ENCODE measurements at regions not wholly inside any gene's neighbourhood (a gene's known extent, or its start where the extent isn't known, plus 50 kb on each side); places are given as distances from the start of the nearest gene placed in this dataset.
"Not testable (repeated sequence)": the region's sequence is repeated elsewhere in the genome, so short reads cannot be mapped to it uniquely, and the experiment has no call there.

- H3K27me3 ChIP-seq (ENCODE audit: control insufficient read depth, extremely low read depth, insufficient read depth, low read length); H3K27ac ChIP-seq (ENCODE audit: control insufficient read depth, insufficient read depth, low read length); H3K9me1 ChIP-seq (ENCODE audit: control insufficient read depth, extremely low read depth, insufficient read depth, low read length); H3K79me2 ChIP-seq (ENCODE audit: control insufficient read depth, insufficient read depth, low read length); H3K9ac ChIP-seq (ENCODE audit: control insufficient read depth, extremely low read depth, insufficient read depth, low read length); H3K4me3 ChIP-seq (ENCODE audit: control insufficient read depth in 2 of 3, extremely low read depth in 1 of 3, insufficient read depth in 2 of 3, low read depth in 1 of 3, low read length in 3 of 3); DNase-seq (ENCODE audit: low read depth, low spot score); FAIRE-seq; H4K20me1 ChIP-seq (ENCODE audit: control insufficient read depth, extremely low read depth, insufficient read depth, low read length); H2AFZ ChIP-seq (ENCODE audit: control insufficient read depth, low read length); H3K4me2 ChIP-seq (ENCODE audit: control insufficient read depth, extremely low read depth, insufficient read depth, low read depth, low read length); dilution Hi-C loops (cut with MboI; ENCODE audit: extremely low pct_ligation_motif_present, low sequenced_read_pairs); H3K4me1 ChIP-seq (ENCODE audit: control insufficient read depth, extremely low read depth, insufficient read depth, low read length); H3K9me3 ChIP-seq (ENCODE audit: control insufficient read depth, low read depth, low read length); H3K36me3 ChIP-seq (ENCODE audit: control insufficient read depth in 2 of 2, extremely low read depth in 1 of 2, insufficient read depth in 2 of 2, low read length in 2 of 2): not testable (repeated sequence)
These were observed 206.9 kb upstream of the IRF2BP2 start for GRCh38 chr1:234816864-234817263.

- H3K9ac ChIP-seq (ENCODE audit: control insufficient read depth, extremely low read depth, insufficient read depth, low read length); DNase-seq (ENCODE audit: low read depth, low spot score); H4K20me1 ChIP-seq (ENCODE audit: control insufficient read depth, extremely low read depth, insufficient read depth, low read length); H3K36me3 ChIP-seq (ENCODE audit: control insufficient read depth in 2 of 2, extremely low read depth in 1 of 2, insufficient read depth in 2 of 2, low read length in 2 of 2); dilution Hi-C loops (cut with MboI; ENCODE audit: extremely low pct_ligation_motif_present, low sequenced_read_pairs); H3K9me3 ChIP-seq (ENCODE audit: control insufficient read depth, low read depth, low read length); H3K79me2 ChIP-seq (ENCODE audit: control insufficient read depth, insufficient read depth, low read length); H2AFZ ChIP-seq (ENCODE audit: control insufficient read depth, low read length); H3K4me3 ChIP-seq (ENCODE audit: control insufficient read depth in 2 of 3, extremely low read depth in 1 of 3, insufficient read depth in 2 of 3, low read depth in 1 of 3, low read length in 3 of 3); H3K27me3 ChIP-seq (ENCODE audit: control insufficient read depth, extremely low read depth, insufficient read depth, low read length); FAIRE-seq; H3K27ac ChIP-seq (ENCODE audit: control insufficient read depth, insufficient read depth, low read length); H3K4me2 ChIP-seq (ENCODE audit: control insufficient read depth, extremely low read depth, insufficient read depth, low read depth, low read length); H3K9me1 ChIP-seq (ENCODE audit: control insufficient read depth, extremely low read depth, insufficient read depth, low read length); H3K4me1 ChIP-seq (ENCODE audit: control insufficient read depth, extremely low read depth, insufficient read depth, low read length): not testable (repeated sequence)
These were observed 206.3 kb upstream of the IRF2BP2 start for GRCh38 chr1:234816186-234816851.

- H3K27me3 ChIP-seq (ENCODE audit: control insufficient read depth, extremely low read depth, insufficient read depth, low read length); H3K79me2 ChIP-seq (ENCODE audit: control insufficient read depth, insufficient read depth, low read length); DNase-seq (ENCODE audit: low read depth, low spot score); H3K4me3 ChIP-seq (ENCODE audit: control insufficient read depth in 2 of 3, extremely low read depth in 1 of 3, insufficient read depth in 2 of 3, low read depth in 1 of 3, low read length in 3 of 3); H4K20me1 ChIP-seq (ENCODE audit: control insufficient read depth, extremely low read depth, insufficient read depth, low read length); H3K4me2 ChIP-seq (ENCODE audit: control insufficient read depth, extremely low read depth, insufficient read depth, low read depth, low read length); dilution Hi-C loops (cut with MboI; ENCODE audit: extremely low pct_ligation_motif_present, low sequenced_read_pairs); H3K4me1 ChIP-seq (ENCODE audit: control insufficient read depth, extremely low read depth, insufficient read depth, low read length); H3K36me3 ChIP-seq (ENCODE audit: control insufficient read depth in 2 of 2, extremely low read depth in 1 of 2, insufficient read depth in 2 of 2, low read length in 2 of 2); H2AFZ ChIP-seq (ENCODE audit: control insufficient read depth, low read length); FAIRE-seq; H3K9me3 ChIP-seq (ENCODE audit: control insufficient read depth, low read depth, low read length); H3K9me1 ChIP-seq (ENCODE audit: control insufficient read depth, extremely low read depth, insufficient read depth, low read length); H3K9ac ChIP-seq (ENCODE audit: control insufficient read depth, extremely low read depth, insufficient read depth, low read length); H3K27ac ChIP-seq (ENCODE audit: control insufficient read depth, insufficient read depth, low read length): not testable (repeated sequence)
These were observed 205.4 kb upstream of the IRF2BP2 start for GRCh38 chr1:234815295-234815815.

- FAIRE-seq; H4K20me1 ChIP-seq (ENCODE audit: control insufficient read depth, extremely low read depth, insufficient read depth, low read length); H3K36me3 ChIP-seq (ENCODE audit: control insufficient read depth in 2 of 2, extremely low read depth in 1 of 2, insufficient read depth in 2 of 2, low read length in 2 of 2); H3K4me3 ChIP-seq (ENCODE audit: control insufficient read depth in 2 of 3, extremely low read depth in 1 of 3, insufficient read depth in 2 of 3, low read depth in 1 of 3, low read length in 3 of 3); H2AFZ ChIP-seq (ENCODE audit: control insufficient read depth, low read length); H3K4me2 ChIP-seq (ENCODE audit: control insufficient read depth, extremely low read depth, insufficient read depth, low read depth, low read length); H3K9me3 ChIP-seq (ENCODE audit: control insufficient read depth, low read depth, low read length); dilution Hi-C loops (cut with MboI; ENCODE audit: extremely low pct_ligation_motif_present, low sequenced_read_pairs); H3K9ac ChIP-seq (ENCODE audit: control insufficient read depth, extremely low read depth, insufficient read depth, low read length); H3K9me1 ChIP-seq (ENCODE audit: control insufficient read depth, extremely low read depth, insufficient read depth, low read length); H3K4me1 ChIP-seq (ENCODE audit: control insufficient read depth, extremely low read depth, insufficient read depth, low read length); H3K79me2 ChIP-seq (ENCODE audit: control insufficient read depth, insufficient read depth, low read length); H3K27me3 ChIP-seq (ENCODE audit: control insufficient read depth, extremely low read depth, insufficient read depth, low read length); H3K27ac ChIP-seq (ENCODE audit: control insufficient read depth, insufficient read depth, low read length); DNase-seq (ENCODE audit: low read depth, low spot score): not testable (repeated sequence)
These were observed 204.3 kb upstream of the IRF2BP2 start for GRCh38 chr1:234814235-234814634.

GRCh38 chr1:234811824-234812223, 201.8 kb upstream of the IRF2BP2 start:
- H4K20me1 ChIP-seq (ENCODE audit: control insufficient read depth, extremely low read depth, insufficient read depth, low read length); H3K4me3 ChIP-seq (ENCODE audit: control insufficient read depth in 2 of 3, extremely low read depth in 1 of 3, insufficient read depth in 2 of 3, low read depth in 1 of 3, low read length in 3 of 3); dilution Hi-C loops (cut with MboI; ENCODE audit: extremely low pct_ligation_motif_present, low sequenced_read_pairs); DNase-seq (ENCODE audit: low read depth, low spot score); H3K27me3 ChIP-seq (ENCODE audit: control insufficient read depth, extremely low read depth, insufficient read depth, low read length); H2AFZ ChIP-seq (ENCODE audit: control insufficient read depth, low read length); H3K4me2 ChIP-seq (ENCODE audit: control insufficient read depth, extremely low read depth, insufficient read depth, low read depth, low read length); H3K27ac ChIP-seq (ENCODE audit: control insufficient read depth, insufficient read depth, low read length); H3K9me3 ChIP-seq (ENCODE audit: control insufficient read depth, low read depth, low read length); H3K9me1 ChIP-seq (ENCODE audit: control insufficient read depth, extremely low read depth, insufficient read depth, low read length); H3K79me2 ChIP-seq (ENCODE audit: control insufficient read depth, insufficient read depth, low read length); H3K9ac ChIP-seq (ENCODE audit: control insufficient read depth, extremely low read depth, insufficient read depth, low read length); H3K4me1 ChIP-seq (ENCODE audit: control insufficient read depth, extremely low read depth, insufficient read depth, low read length); H3K36me3 ChIP-seq (ENCODE audit: control insufficient read depth in 2 of 2, extremely low read depth in 1 of 2, insufficient read depth in 2 of 2, low read length in 2 of 2): not testable (repeated sequence)
- peak; percentile 73 for FAIRE-seq
